K562 (cell line): ENCODE measurements at regions not wholly inside any gene's neighbourhood (a gene's known extent, or its start where the extent isn't known, plus 50 kb on each side); places are given as distances from the start of the nearest gene placed in this dataset.

Experiments used
- C11orf30 ChIP-seq: fragments of 450-650 bp; IDR thresholded peaks from 2 replicates; pipeline ENCODE4 v1.6.1; 2016; ENCODE audit warnings: low read depth, mild to moderate bottlenecking
- MTF1 ChIP-seq: fragments of 250-450 bp; sonication (Bioruptor Pico); IDR thresholded peaks from 2 replicates; pipeline ENCODE4 v1.9.0; 2021; ENCODE audit warnings: moderate library complexity, mild to moderate bottlenecking, inconsistent platforms, borderline replicate concordance
- TF ChIP-seq, protein P1 (sequence below), 2 experiments: fragments of 450-650 bp in 1 of 2; sonication (generic) in 1 of 2; formaldehyde crosslinking in 1 of 2; IDR thresholded peaks; 2 replicates each; pipeline versions ENCODE4 v1.7.1 to v1.9.0; 2016 to 2022; ENCODE audit warnings: inconsistent platforms in 1 of 2, mild to moderate bottlenecking in 1 of 2, missing genetic modification reagents in 1 of 2
- TF ChIP-seq, protein P2 (sequence below), 2 experiments: fragments of 150-350 bp in 1 of 2; IDR thresholded peaks; 2 replicates each; pipeline ENCODE4 v1.6.1; 2012 to 2016; ENCODE audit warnings: low read depth in 2 of 2, low read length in 2 of 2, mild to moderate bottlenecking in 1 of 2, moderate library complexity in 1 of 2

DNA sequence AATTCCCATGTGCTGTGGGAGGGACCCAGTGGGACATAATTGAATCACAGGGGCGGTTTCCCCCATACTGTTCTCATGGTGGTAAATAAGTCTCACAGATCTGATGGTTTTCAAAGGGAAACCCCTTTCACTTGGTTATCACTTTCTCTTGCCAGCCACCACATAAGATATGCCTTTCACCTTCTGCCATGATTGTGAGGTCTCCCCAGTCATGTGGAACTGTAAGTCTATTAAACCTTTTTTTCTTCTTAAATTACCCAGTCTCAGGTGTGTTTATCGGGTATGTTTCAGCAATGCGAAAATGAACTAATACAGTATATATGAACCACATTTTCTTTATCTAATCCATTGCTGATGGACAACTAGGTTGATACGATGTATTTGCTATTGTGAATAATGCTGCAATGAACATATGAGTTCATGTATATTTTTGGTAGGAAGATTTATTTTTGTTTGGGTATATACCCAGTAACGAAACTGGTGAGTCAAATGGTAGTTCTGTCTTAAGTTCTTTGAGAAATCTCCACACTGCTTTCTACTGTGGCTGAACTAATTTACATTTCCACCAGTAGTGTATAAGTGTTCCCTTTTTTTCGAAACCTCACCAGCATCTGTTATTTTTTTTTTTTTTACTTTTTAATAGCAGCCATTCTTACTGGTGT lies 70.0 kb upstream of the HGF start (continued):
- TF ChIP-seq, protein P1, sequence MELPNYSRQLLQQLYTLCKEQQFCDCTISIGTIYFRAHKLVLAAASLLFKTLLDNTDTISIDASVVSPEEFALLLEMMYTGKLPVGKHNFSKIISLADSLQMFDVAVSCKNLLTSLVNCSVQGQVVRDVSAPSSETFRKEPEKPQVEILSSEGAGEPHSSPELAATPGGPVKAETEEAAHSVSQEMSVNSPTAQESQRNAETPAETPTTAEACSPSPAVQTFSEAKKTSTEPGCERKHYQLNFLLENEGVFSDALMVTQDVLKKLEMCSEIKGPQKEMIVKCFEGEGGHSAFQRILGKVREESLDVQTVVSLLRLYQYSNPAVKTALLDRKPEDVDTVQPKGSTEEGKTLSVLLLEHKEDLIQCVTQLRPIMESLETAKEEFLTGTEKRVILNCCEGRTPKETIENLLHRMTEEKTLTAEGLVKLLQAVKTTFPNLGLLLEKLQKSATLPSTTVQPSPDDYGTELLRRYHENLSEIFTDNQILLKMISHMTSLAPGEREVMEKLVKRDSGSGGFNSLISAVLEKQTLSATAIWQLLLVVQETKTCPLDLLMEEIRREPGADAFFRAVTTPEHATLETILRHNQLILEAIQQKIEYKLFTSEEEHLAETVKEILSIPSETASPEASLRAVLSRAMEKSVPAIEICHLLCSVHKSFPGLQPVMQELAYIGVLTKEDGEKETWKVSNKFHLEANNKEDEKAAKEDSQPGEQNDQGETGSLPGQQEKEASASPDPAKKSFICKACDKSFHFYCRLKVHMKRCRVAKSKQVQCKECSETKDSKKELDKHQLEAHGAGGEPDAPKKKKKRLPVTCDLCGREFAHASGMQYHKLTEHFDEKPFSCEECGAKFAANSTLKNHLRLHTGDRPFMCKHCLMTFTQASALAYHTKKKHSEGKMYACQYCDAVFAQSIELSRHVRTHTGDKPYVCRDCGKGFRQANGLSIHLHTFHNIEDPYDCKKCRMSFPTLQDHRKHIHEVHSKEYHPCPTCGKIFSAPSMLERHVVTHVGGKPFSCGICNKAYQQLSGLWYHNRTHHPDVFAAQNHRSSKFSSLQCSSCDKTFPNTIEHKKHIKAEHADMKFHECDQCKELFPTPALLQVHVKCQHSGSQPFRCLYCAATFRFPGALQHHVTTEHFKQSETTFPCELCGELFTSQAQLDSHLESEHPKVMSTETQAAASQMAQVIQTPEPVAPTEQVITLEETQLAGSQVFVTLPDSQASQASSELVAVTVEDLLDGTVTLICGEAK (IDR thresholded peaks at IDR 0.05): no peak
- TF ChIP-seq, protein P1 (CRISPR knock-in tag; IDR thresholded peaks at IDR 0.05): no peak
- TF ChIP-seq MTF1 (CRISPR knock-in tag) (no peak), C11orf30 (no peak)
- TF ChIP-seq, protein P2, sequence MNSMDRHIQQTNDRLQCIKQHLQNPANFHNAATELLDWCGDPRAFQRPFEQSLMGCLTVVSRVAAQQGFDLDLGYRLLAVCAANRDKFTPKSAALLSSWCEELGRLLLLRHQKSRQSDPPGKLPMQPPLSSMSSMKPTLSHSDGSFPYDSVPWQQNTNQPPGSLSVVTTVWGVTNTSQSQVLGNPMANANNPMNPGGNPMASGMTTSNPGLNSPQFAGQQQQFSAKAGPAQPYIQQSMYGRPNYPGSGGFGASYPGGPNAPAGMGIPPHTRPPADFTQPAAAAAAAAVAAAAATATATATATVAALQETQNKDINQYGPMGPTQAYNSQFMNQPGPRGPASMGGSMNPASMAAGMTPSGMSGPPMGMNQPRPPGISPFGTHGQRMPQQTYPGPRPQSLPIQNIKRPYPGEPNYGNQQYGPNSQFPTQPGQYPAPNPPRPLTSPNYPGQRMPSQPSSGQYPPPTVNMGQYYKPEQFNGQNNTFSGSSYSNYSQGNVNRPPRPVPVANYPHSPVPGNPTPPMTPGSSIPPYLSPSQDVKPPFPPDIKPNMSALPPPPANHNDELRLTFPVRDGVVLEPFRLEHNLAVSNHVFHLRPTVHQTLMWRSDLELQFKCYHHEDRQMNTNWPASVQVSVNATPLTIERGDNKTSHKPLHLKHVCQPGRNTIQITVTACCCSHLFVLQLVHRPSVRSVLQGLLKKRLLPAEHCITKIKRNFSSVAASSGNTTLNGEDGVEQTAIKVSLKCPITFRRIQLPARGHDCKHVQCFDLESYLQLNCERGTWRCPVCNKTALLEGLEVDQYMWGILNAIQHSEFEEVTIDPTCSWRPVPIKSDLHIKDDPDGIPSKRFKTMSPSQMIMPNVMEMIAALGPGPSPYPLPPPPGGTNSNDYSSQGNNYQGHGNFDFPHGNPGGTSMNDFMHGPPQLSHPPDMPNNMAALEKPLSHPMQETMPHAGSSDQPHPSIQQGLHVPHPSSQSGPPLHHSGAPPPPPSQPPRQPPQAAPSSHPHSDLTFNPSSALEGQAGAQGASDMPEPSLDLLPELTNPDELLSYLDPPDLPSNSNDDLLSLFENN (IDR thresholded peaks at IDR 0.05; ENCODE audit: low read depth in 2 of 2, low read length in 2 of 2): no peak
